Activated CD4-positive, alpha-beta T cell treated with anti-CD3 and anti-CD28 coated beads for 24 hours (primary cell): ENCODE measurements at regions not wholly inside any gene's neighbourhood (a gene's known extent, or its start where the extent isn't known, plus 50 kb on each side); places are given as distances from the start of the nearest gene placed in this dataset.

Experiments used
- DNase-seq, 2 donors: peaks; one replicate each; pipeline ENCODE4 v3.0.0-alpha.2; 2020; ENCODE audit warnings: low read depth in 2 of 2

DNA sequence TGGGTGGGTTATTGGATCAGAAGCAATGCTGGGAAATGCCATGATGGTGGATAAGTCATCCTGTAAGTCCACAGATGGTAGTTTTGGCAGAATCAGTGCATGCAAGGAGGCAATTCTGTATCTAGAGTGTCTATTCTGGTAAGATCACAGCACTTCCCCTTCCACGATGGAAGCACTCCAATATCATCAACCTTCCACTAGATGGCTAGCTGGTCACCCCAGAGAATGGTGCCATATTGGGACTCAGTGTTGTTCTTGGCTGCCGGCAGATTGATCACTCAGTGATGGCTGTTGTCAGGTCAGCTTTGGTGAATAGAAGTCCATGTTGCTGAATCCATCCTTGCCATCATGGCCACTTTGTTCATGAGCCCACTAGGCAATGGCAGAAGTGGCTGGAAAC is 553.5 kb downstream of the CSNK1G3 start:
- DNase-seq: no peak

DNA sequence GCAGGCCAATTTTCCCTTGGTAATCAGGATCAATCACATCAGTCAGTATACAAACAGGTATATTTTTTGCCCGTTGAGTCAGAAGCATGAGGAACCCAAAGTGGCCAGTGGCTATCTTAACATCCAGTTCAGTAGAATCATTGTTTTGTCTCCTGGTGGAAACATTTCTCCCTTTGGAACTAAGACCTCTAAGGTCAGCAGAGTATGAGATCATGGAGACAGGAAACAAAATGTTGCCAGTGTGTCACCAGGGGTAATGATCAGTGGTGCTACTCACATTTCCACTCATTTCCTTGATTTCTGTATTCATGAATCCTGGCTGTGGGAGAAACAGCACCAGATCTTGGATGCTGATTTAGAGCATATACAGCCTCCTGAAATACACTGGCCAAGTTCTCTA is 553.0 kb downstream of the CSNK1G3 start:
- DNase-seq: no peak

- DNase-seq: no peak
These were observed 549.7 kb downstream of the CSNK1G3 start for GRCh38 chr5:124061663-124062062.

DNA sequence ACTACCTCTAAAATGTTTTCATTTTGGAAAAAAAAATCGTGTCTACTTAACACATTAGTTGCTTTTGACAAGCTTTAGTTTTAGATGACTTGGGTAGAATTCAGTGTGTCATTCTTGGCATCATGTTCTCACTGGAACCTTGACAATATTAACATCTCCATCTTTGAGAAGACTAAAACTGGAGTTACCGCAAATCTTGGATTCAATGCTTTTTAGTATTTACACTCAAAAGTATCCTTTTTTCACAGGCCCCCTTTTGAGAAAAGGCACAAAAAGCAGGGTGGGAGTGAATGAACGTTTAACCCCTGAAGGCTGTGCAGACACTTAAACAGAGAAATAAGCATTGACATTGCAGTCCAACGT is 549.1 kb downstream of the CSNK1G3 start:
- DNase-seq: no peak

DNA sequence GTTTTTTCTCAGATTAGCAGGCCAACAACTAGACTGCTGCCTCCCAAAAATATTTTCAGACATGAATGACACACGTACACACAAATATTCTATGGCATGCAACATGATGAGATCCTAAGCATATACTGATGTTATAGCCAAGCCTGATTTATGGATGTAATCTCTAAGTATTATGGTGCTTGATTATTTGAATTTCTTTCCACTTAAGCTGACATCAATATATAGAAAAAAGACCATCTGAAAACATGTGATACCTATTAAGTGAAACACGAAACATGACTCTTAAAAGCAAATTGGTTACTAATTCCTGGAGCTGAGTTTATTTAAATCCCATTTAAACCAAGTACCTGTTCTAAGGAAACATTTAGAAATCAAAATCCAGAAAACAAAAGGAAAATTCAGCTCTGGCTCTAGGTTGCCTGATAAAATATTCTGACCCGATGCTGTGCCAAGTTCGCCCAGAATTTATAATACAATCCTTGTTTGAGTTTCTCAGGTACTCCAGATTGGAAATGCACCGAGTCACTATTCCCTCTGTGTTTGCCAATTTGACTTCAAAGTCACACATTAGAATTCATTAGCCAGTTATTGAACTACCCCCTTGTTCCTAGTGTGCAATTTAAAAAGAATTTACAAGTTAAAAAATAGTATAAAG is 548.6 kb downstream of the CSNK1G3 start:
- DNase-seq: no peak

GRCh38 chr5:124060011-124060410 is 548.0 kb downstream of the CSNK1G3 start:
- DNase-seq: no peak

DNA sequence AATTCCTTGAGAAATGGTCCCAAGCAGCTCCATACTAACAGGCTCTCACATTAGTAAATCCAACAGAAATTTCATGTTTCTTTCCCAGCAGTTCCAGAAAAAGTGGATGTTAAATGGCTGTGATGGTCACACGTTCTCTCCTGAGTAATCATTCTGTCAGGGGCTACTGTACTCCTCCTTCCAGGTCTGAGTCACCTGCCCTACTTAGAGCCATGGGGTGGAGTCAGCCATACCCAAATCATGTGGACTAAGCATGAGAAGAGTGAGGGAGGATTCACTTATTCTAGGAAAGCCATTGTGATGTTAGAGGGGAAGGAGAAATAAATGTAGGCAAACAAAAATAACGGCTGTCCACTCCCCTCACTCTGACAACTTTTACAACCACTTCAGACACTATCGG is 547.2 kb downstream of the CSNK1G3 start:
- DNase-seq: no peak

GRCh38 chr5:124057724-124058231 is 545.8 kb downstream of the CSNK1G3 start:
- no peak for DNase-seq

GRCh38 chr5:124056991-124057723 is 545.2 kb downstream of the CSNK1G3 start:
- DNase-seq: no peak

DNA sequence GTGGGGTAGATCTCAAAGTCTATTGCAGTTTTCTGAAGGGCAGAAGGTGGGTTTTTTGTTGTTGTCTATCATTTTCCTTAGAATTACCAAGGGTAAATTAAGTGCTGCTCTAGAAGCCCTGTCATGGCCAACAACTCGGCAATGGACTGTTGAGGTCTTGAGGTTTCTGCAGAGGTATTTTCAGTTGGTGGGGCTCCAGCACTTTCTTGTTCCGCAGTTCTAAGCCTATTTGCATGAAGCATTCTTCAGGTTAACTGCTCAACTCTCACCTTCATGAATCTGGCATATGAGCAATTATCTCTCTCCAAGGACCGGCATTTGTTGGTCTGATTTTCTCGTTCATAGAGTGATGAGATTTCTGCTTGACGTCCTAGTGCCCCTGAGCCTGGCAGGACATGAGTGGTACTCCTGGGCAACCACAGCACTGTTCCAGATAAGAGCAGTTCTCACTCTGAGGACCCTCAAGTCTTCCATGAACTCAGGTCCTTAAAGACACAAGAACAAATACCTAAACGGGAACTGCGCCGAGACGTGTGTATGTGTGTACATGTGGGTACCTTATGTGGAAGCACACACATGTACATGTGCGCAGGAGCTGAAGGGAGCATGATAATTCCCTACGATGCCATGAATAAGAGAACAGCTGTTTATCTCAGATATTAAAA is 544.5 kb downstream of the CSNK1G3 start:
- no peak for DNase-seq

DNA sequence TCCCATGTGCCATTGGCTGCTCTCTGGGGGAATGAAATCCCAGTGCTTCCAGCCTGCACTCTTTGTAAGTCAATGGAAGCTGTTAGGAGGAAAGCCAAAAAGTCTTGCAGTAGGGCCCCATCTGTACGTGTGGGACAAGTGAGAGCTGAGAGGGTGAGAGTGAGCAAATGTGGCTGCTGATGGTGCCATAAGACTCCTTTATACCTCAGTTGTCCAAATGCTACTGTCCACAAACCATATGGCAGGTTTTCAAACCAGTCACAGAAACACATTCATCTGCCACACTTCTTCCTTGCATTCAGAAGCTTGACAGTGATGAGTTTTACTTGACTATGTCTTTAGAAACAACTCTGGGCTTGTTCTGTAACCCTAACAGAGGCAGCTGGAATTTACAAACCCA is 543.8 kb downstream of the CSNK1G3 start:
- DNase-seq: no peak

GRCh38 chr5:124054564-124054963 is 542.6 kb downstream of the CSNK1G3 start:
- DNase-seq: no peak

DNA sequence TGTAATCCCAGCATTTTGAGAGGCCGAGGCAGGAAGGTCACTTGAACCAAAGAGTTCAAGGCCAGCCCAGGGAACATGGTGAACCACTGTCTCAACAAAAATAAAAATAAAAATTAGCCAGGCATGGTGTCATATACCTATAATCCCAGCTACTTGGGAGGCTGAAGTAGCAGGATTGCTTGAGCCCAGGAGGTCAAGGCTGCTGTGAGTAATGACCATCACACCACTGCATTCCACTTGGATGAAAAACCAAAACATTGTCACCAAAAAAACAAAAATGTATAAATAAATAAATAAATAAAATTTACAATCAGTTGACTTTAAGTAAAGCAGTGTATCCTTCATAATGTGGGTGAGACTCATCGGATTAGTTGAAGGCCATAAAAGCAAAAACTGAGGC is 541.4 kb downstream of the CSNK1G3 start:
- no peak for DNase-seq

- DNase-seq: no peak
These were observed 540.2 kb downstream of the CSNK1G3 start for GRCh38 chr5:124052201-124052600.

DNA sequence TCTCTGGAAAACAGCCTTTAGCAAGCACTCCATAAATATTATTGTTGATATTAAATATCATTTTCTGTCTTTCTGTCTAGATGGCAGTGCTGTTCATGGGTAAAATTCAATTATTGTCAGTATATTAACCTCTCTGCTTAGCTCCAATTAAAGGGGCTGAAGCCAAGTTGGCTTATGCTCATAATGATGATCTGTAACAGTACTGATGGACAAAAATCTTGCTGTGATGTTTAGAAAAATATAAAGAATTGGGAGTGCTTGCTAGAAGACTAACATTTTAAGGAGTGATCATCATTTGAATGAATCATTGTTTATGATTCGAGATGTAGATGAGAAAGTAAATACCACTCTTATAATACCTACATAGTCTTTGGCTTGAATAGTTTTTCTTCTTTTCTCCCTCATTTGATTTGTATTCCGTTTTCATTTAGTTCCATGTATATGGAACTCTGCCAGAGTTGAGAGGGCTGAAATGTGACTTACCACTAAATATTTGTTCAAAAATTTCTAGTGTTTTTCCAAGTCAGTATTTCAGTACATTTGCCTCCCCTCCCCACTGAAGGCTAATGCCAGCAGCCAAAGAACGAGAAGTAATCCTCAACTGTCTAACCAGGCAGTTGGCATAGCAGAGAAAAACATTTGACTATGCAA is 538.3 kb downstream of the CSNK1G3 start:
- DNase-seq: no peak

- DNase-seq: no peak
These were observed 533.4 kb downstream of the CSNK1G3 start for GRCh38 chr5:124045412-124045811.

- DNase-seq: no peak
These were observed 532.6 kb downstream of the CSNK1G3 start for GRCh38 chr5:124044613-124045012.

- DNase-seq: no peak
These were observed 531.5 kb downstream of the CSNK1G3 start for GRCh38 chr5:124043456-124043855.

DNA sequence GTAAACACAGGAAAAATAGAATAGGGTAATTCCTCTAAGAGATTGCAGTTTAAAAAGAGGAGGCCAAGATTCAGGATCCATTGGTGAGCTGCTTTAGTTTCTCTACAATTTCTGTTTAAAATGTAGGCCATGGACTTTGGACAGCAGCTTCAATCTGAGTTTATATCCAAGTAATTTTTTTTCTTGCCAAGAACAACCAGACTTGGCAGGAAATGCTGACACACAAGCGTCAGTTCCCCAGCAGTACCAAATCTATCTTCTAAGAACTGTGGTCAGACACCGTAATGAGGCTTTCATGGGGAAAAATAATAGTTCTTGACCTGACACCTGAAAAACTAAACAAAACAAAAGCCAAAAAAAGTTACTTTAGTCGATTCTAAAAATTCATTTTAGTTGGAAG is 528.8 kb downstream of the CSNK1G3 start:
- no peak for DNase-seq

DNA sequence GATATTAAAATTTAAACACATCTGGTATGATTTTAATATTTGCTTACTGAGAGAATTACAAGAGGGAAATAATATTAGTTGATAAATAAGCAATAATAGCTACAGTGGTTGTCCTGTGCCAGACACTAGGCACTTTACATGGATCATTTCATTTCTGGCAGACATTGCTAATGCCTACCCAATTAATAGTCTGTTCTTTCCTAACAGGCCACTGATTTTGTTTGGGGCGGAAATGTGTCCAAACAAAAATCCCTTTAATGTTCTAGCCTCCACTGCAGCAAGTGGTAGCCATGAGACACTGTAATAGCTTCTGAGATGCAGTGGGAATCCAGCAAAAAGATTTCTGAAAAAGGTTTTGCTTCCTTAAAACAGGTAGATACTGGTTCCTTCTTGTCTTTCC is 527.4 kb downstream of the CSNK1G3 start:
- DNase-seq: no peak

DNA sequence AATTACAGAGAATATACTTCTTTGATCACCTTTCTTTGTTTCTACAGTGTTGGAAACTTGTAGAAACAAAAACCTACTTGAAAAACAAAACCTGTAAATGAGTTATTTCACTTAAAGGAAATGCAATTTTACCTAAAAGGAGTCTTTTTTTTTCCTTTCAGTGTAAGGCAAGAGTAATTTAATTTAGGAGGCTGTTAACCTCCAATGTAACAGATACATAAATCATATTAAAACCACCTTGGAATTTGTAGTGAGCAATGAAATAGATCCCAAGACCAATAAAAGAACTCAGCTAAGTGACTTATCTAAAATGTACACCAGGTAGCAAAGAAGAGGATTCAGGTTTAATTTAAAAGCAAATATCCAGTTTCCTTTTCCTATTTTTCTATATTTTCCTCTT is 524.8 kb downstream of the CSNK1G3 start:
- DNase-seq: no peak

GRCh38 chr5:124034963-124035362 is 523.0 kb downstream of the CSNK1G3 start:
- no peak for DNase-seq
